ENCODE measurements at regions not wholly inside any gene's neighbourhood (a gene's known extent, or its start where the extent isn't known, plus 50 kb on each side); places are given as distances from the start of the nearest gene placed in this dataset.

GRCh38 chr13:59259165-59260000 is 904.3 kb downstream of the DIAPH3 start:
- H3K9me3 ChIP-seq = no peaks in the 10 kb centered on the region
- no peaks in the 10 kb centered on the region for H3K4me1 ChIP-seq
- no peak overlapping the region for H3K27ac ChIP-seq
- H3K4me3 ChIP-seq = no peak overlapping the region
- intact Hi-C loops (cut with DNase I) = no loop called here
- no peaks in the 10 kb centered on the region for H3K36me3 ChIP-seq
- DNase-seq = no peak
- ATAC-seq = no peak
- no peaks in the 10 kb centered on the region for H3K27me3 ChIP-seq
- TF ChIP-seq CTCF (IDR thresholded peaks at IDR 0.05) = no peak

GRCh38 chr13:59261928-59262488 is 901.7 kb downstream of the DIAPH3 start:
- no peak overlapping the region for H3K27ac ChIP-seq
- DNase-seq = no peak
- ATAC-seq = no peak

GRCh38 chr13:59263531-59263930 is 900.2 kb downstream of the DIAPH3 start:
- DNase-seq (no peak), ATAC-seq (no peak)
- H3K36me3 ChIP-seq = no peaks in the 10 kb centered on the region
- no peak for TF ChIP-seq CTCF (IDR thresholded peaks at IDR 0.05)
- no peaks in the 10 kb centered on the region for H3K9me3 ChIP-seq
- no peak overlapping the region for H3K4me3 ChIP-seq
- no peaks in the 10 kb centered on the region for H3K27me3 ChIP-seq
- intact Hi-C loops (cut with DNase I) = no loop called here
- no peaks in the 10 kb centered on the region for H3K4me1 ChIP-seq
- H3K27ac ChIP-seq = no peak overlapping the region

More at GRCh38 chr13:59261928-59262488, 901.7 kb downstream of the DIAPH3 start:
- intact Hi-C loops (cut with DNase I) = no loop called here
- H3K4me1 ChIP-seq = no peaks in the 10 kb centered on the region
- H3K27me3 ChIP-seq = no peaks in the 10 kb centered on the region
- no peaks in the 10 kb centered on the region for H3K9me3 ChIP-seq
- no peaks in the 10 kb centered on the region for H3K36me3 ChIP-seq
- no peak overlapping the region for H3K4me3 ChIP-seq
- TF ChIP-seq CTCF (IDR thresholded peaks at IDR 0.05) = peak; percentile 21

GRCh38 chr13:59266478-59267063 is 897.2 kb downstream of the DIAPH3 start:
- H3K27me3 ChIP-seq = no peaks in the 10 kb centered on the region
- no peak for ATAC-seq
- intact Hi-C loops (cut with DNase I) = no loop called here
- H3K36me3 ChIP-seq = no peaks in the 10 kb centered on the region
- TF ChIP-seq CTCF (IDR thresholded peaks at IDR 0.05) = no peak
- H3K9me3 ChIP-seq = no peaks in the 10 kb centered on the region
- H3K4me1 ChIP-seq = no peaks in the 10 kb centered on the region
- no peak overlapping the region for H3K27ac ChIP-seq
- DNase-seq = no peak
- no peak overlapping the region for H3K4me3 ChIP-seq

- intact Hi-C loops (cut with DNase I) = no loop called here
- ATAC-seq (no peak), DNase-seq (no peak)
- H3K27ac ChIP-seq = no peak overlapping the region
- no peaks in the 10 kb centered on the region for H3K36me3 ChIP-seq
- H3K4me3 ChIP-seq = no peak overlapping the region
- H3K27me3 ChIP-seq = no peaks in the 10 kb centered on the region
- no peaks in the 10 kb centered on the region for H3K9me3 ChIP-seq
- H3K4me1 ChIP-seq = no peaks in the 10 kb centered on the region
- TF ChIP-seq CTCF (IDR thresholded peaks at IDR 0.05) = no peak
Measured at GRCh38 chr13:59269476-59269875, 894.3 kb downstream of the DIAPH3 start.

All from upper lobe of right lung (tissue), 1 donor.